SU-DHL-6 (cell line): ENCODE measurements at regions not wholly inside any gene's neighbourhood (a gene's known extent, or its start where the extent isn't known, plus 50 kb on each side); places are given as distances from the start of the nearest gene placed in this dataset.

Experiments
- H2AFZ ChIP-seq: fragments of 200-600 bp; sonication (generic); 2 replicates; pipeline ENCODE4 v1.6.1; 2014; ENCODE audit warnings: low read depth, mild to moderate bottlenecking, moderate library complexity, mixed read lengths, antibody characterized with exemption, low read length; ENCODE audit not compliant: severe bottlenecking
- H3F3A ChIP-seq: fragments of 200-600 bp; shearing (Covaris generic); 2 replicates; pipeline ENCODE4 v1.6.0; 2016; ENCODE audit warnings: antibody characterized with exemption, mild to moderate bottlenecking; ENCODE audit not compliant: insufficient read depth
- H3K27ac ChIP-seq: fragments of 200-600 bp; sonication (generic); 2 replicates; pipeline ENCODE4 v1.5.1; 2016; ENCODE audit warnings: low read depth, mild to moderate bottlenecking, low read length, moderate library complexity, mixed read lengths
- H3K27me3 ChIP-seq: fragments of 200-600 bp; sonication (generic), shearing (Covaris generic); 2 replicates; pipeline ENCODE4 v1.6.0; 2014; ENCODE audit warnings: mild to moderate bottlenecking, low read length
- H3K36me3 ChIP-seq: fragments of 200-600 bp; sonication (generic); 2 replicates; pipeline ENCODE4 v1.6.1; 2014; ENCODE audit warnings: mild to moderate bottlenecking, low read length, mixed read lengths
- H3K4me2 ChIP-seq: fragments of 300-600, 200-600 bp; shearing (Covaris generic), sonication (generic); 2 replicates; pipeline ENCODE4 v1.6.0; 2014; ENCODE audit warnings: low read length, low read depth, mild to moderate bottlenecking; ENCODE audit not compliant: poor library complexity, severe bottlenecking
- H3K4me3 ChIP-seq: fragments of 200-600 bp; sonication (generic); 2 replicates; pipeline ENCODE4 v1.5.1; 2014; ENCODE audit warnings: antibody characterized with exemption, low read length, mild to moderate bottlenecking, mixed read lengths; ENCODE audit not compliant: insufficient read depth, poor library complexity, severe bottlenecking
- H3K79me2 ChIP-seq: fragments of 200-600 bp; sonication (generic); 2 replicates; pipeline ENCODE4 v1.6.1; 2014; ENCODE audit warnings: mild to moderate bottlenecking, low read length, moderate library complexity; ENCODE audit not compliant: insufficient read depth
- H3K9ac ChIP-seq: fragments of 200-600 bp; sonication (generic); 2 replicates; pipeline ENCODE4 v1.7.0; 2014; ENCODE audit warnings: mild to moderate bottlenecking, low read length
- H3K9me2 ChIP-seq: fragments of 200-600 bp; sonication (generic); replicated peaks from 2 replicates; pipeline ENCODE4 v1.6.1; 2014; ENCODE audit warnings: low read length; ENCODE audit not compliant: insufficient read depth
- H3K9me3 ChIP-seq: fragments of 200-600 bp; sonication (generic); 2 replicates; pipeline ENCODE4 v1.6.1; 2014; ENCODE audit warnings: low read length, mixed read lengths; ENCODE audit not compliant: insufficient read depth
- H4K20me1 ChIP-seq: fragments of 200-600 bp; sonication (generic); 2 replicates; pipeline ENCODE4 v1.6.1; 2014; ENCODE audit warnings: low read depth, mild to moderate bottlenecking, antibody characterized with exemption, low read length, moderate library complexity, mixed read lengths
- CTCF ChIP-seq: fragments of 200-600 bp; sonication (generic); IDR thresholded peaks from one replicate; pipeline ENCODE4 v1.5.1; 2017; ENCODE audit warnings: antibody characterized with exemption, mild to moderate bottlenecking, low read length, moderate library complexity; ENCODE audit not compliant: insufficient read depth, poor library complexity, severe bottlenecking
- EZH2phosphoT487 ChIP-seq: fragments of 200-600 bp; sonication (generic), shearing (Covaris generic); conservative IDR thresholded peaks from 2 replicates; pipeline ENCODE4 v1.6.1; 2018; ENCODE audit warnings: mild to moderate bottlenecking, antibody characterized with exemption, low read length, moderate library complexity, mixed read lengths

- Histone ChIP-seq H3K27me3 (no peaks in the 10 kb centered on the region), H3K4me2 (no peak overlapping the region), H3F3A (no peaks in the 10 kb centered on the region), H2AFZ (no peak overlapping the region), H3K27ac (no peak overlapping the region), H3K9me2 (no peaks in the 10 kb centered on the region), H3K79me2 (no peaks in the 10 kb centered on the region), H3K4me3 (no peak overlapping the region), H4K20me1 (no peaks in the 10 kb centered on the region), H3K9me3 (no peaks in the 10 kb centered on the region), H3K9ac (no peak overlapping the region), H3K36me3 (no peaks in the 10 kb centered on the region)
- TF ChIP-seq EZH2phosphoT487 (no peak), CTCF (no peak)
Observed at GRCh38 chr22:27127911-27128310, 470.5 kb downstream of the MIAT start.

- Histone ChIP-seq H4K20me1 (no peaks in the 10 kb centered on the region), H3F3A (no peaks in the 10 kb centered on the region), H3K27ac (no peak overlapping the region), H3K9me3 (no peaks in the 10 kb centered on the region), H3K79me2 (no peaks in the 10 kb centered on the region), H3K36me3 (no peaks in the 10 kb centered on the region), H3K4me2 (no peak overlapping the region), H2AFZ (no peak overlapping the region), H3K27me3 (no peaks in the 10 kb centered on the region), H3K9me2 (no peaks in the 10 kb centered on the region), H3K9ac (no peak overlapping the region), H3K4me3 (no peak overlapping the region)
- TF ChIP-seq EZH2phosphoT487 (no peak), CTCF (no peak)
Observed at GRCh38 chr22:27128461-27129085, 471.2 kb downstream of the MIAT start.

GRCh38 chr22:27129266-27129665, 471.9 kb downstream of the MIAT start:
- no peak for TF ChIP-seq CTCF
- no peak for TF ChIP-seq EZH2phosphoT487
- H3K9me2 ChIP-seq = no peaks in the 10 kb centered on the region
- H3F3A ChIP-seq = no peaks in the 10 kb centered on the region
- no peak overlapping the region for H3K4me2 ChIP-seq
- no peaks in the 10 kb centered on the region for H3K27me3 ChIP-seq
- H4K20me1 ChIP-seq = no peaks in the 10 kb centered on the region
- no peak overlapping the region for H3K9ac ChIP-seq
- no peaks in the 10 kb centered on the region for H3K36me3 ChIP-seq
- H3K4me3 ChIP-seq = no peak overlapping the region
- no peak overlapping the region for H3K27ac ChIP-seq
- H2AFZ ChIP-seq = no peak overlapping the region
- H3K79me2 ChIP-seq = no peaks in the 10 kb centered on the region
- no peaks in the 10 kb centered on the region for H3K9me3 ChIP-seq
